ENCODE measurements at regions not wholly inside any gene's neighbourhood (a gene's known extent, or its start where the extent isn't known, plus 50 kb on each side); places are given as distances from the start of the nearest gene placed in this dataset.
"Not testable (repeated sequence)": the region's sequence is repeated elsewhere in the genome, so short reads cannot be mapped to it uniquely, and the experiment has no call there.

GRCh38 chr11:115630214-115630613, 126.0 kb upstream of the CADM1 start:
- DNase-seq (ENCODE audit: low read depth) = no peak

- no peak for DNase-seq (ENCODE audit: low read depth)
Observed at GRCh38 chr11:115629456-115630015, 125.3 kb upstream of the CADM1 start.

GRCh38 chr11:115627666-115628460, 123.6 kb upstream of the CADM1 start:
- DNase-seq (ENCODE audit: low read depth) = no peak

GRCh38 chr11:115627071-115627470, 122.9 kb upstream of the CADM1 start:
- DNase-seq (ENCODE audit: low read depth) = no peak

GRCh38 chr11:115626414-115626813, 122.2 kb upstream of the CADM1 start:
- no peak for DNase-seq (ENCODE audit: low read depth)

GRCh38 chr11:115625502-115625901, 121.3 kb upstream of the CADM1 start:
- no peak for DNase-seq (ENCODE audit: low read depth)

GRCh38 chr11:115624065-115624464, 119.8 kb upstream of the CADM1 start:
- no peak for DNase-seq (ENCODE audit: low read depth)

- peak; percentile 80 for DNase-seq (ENCODE audit: low read depth)
Observed at GRCh38 chr11:115623021-115623451, 118.8 kb upstream of the CADM1 start.

GRCh38 chr11:115618428-115618827, 114.2 kb upstream of the CADM1 start:
- no peak for DNase-seq (ENCODE audit: low read depth)

GRCh38 chr11:115617767-115618166, 113.6 kb upstream of the CADM1 start:
- DNase-seq (ENCODE audit: low read depth) = no peak

GRCh38 chr11:115616971-115617370, 112.8 kb upstream of the CADM1 start:
- peak; percentile 21 for DNase-seq (ENCODE audit: low read depth)

- peak; percentile 47 for DNase-seq (ENCODE audit: low read depth)
Observed at GRCh38 chr11:115613986-115614632, 109.9 kb upstream of the CADM1 start.

GRCh38 chr11:115613004-115613403, 108.8 kb upstream of the CADM1 start:
- no peak for DNase-seq (ENCODE audit: low read depth)

GRCh38 chr11:115612046-115612730, 108.0 kb upstream of the CADM1 start:
- no peak for DNase-seq (ENCODE audit: low read depth)

- no peak for DNase-seq (ENCODE audit: low read depth)
Observed at GRCh38 chr11:115611343-115611742, 107.1 kb upstream of the CADM1 start.

- no peak for DNase-seq (ENCODE audit: low read depth)
Observed at GRCh38 chr11:115610908-115611307, 106.7 kb upstream of the CADM1 start.

GRCh38 chr11:115610234-115610633, 106.0 kb upstream of the CADM1 start:
- DNase-seq (ENCODE audit: low read depth) = not testable (repeated sequence)

- DNase-seq (ENCODE audit: low read depth) = no peak
Observed at GRCh38 chr11:115608976-115609375, 104.8 kb upstream of the CADM1 start.

GRCh38 chr11:115607621-115608221, 103.5 kb upstream of the CADM1 start:
- no peak for DNase-seq (ENCODE audit: low read depth)

GRCh38 chr11:115606498-115607220, 102.4 kb upstream of the CADM1 start:
- peak; percentile 9 for DNase-seq (ENCODE audit: low read depth)

GRCh38 chr11:115605871-115606497, 101.8 kb upstream of the CADM1 start:
- DNase-seq (ENCODE audit: low read depth) = no peak

All from iris pigment epithelial cell (primary cell).